ENCODE measurements at regions not wholly inside any gene's neighbourhood (a gene's known extent, or its start where the extent isn't known, plus 50 kb on each side); places are given as distances from the start of the nearest gene placed in this dataset.

- no peak for DNase-seq
- no peaks in the 10 kb centered on the region for H3K36me3 ChIP-seq (replicated peaks; ENCODE audit: insufficient read depth, low read length)
- no peak for TF ChIP-seq EZH2 (optimal IDR thresholded peaks at IDR 0.05; ENCODE audit: low read depth, low read length)
- TF ChIP-seq EZH2phosphoT487 (IDR thresholded peaks at IDR 0.05; ENCODE audit: low read length), result no peak
- no peak for TF ChIP-seq CTCF (IDR thresholded peaks at IDR 0.05; ENCODE audit: low read length)
These were observed 430.3 kb upstream of the GOT2 start for GRCh38 chr16:59164461-59164860.

GRCh38 chr16:59163371-59164055, 429.4 kb upstream of the GOT2 start:
- Histone ChIP-seq H4K20me1 (ENCODE audit: insufficient read depth, low read length) (no peaks in the 10 kb centered on the region), H3K4me3 (ENCODE audit: low read length) (no peak overlapping the region), H3K36me3 (replicated peaks; ENCODE audit: insufficient read depth, low read length) (no peaks in the 10 kb centered on the region), H3K27me3 (replicated peaks; ENCODE audit: insufficient read depth, low read length) (no peaks in the 10 kb centered on the region), H3K9me2 (replicated peaks; ENCODE audit: insufficient read depth, low read length) (no peaks in the 10 kb centered on the region), H3F3A (ENCODE audit: insufficient read depth, low read length) (no peaks in the 10 kb centered on the region), H3K4me2 (ENCODE audit: low read depth, low read length) (no peak overlapping the region), H3K79me2 (ENCODE audit: low read length) (no peaks in the 10 kb centered on the region), H3K27ac (ENCODE audit: low read length) (no peak overlapping the region), H3K9ac (ENCODE audit: low read length) (no peak overlapping the region), H3K9me3 (replicated peaks; ENCODE audit: insufficient read depth, low read length) (no peaks in the 10 kb centered on the region), H2AFZ (ENCODE audit: low read length) (no peak overlapping the region), H3K4me1 (ENCODE audit: low read length) (no peaks in the 10 kb centered on the region)
- no peak for DNase-seq
- TF ChIP-seq EZH2phosphoT487 (IDR thresholded peaks at IDR 0.05; ENCODE audit: low read length), result no peak

More at GRCh38 chr16:59164461-59164860, 430.3 kb upstream of the GOT2 start:
- H3K9me2 ChIP-seq (replicated peaks; ENCODE audit: insufficient read depth, low read length), result no peaks in the 10 kb centered on the region
- no peak overlapping the region for H3K4me3 ChIP-seq (ENCODE audit: low read length)
- no peaks in the 10 kb centered on the region for H4K20me1 ChIP-seq (ENCODE audit: insufficient read depth, low read length)
- no peak overlapping the region for H3K9ac ChIP-seq (ENCODE audit: low read length)
- H3K27ac ChIP-seq (ENCODE audit: low read length), result no peak overlapping the region
- no peak overlapping the region for H2AFZ ChIP-seq (ENCODE audit: low read length)
- H3K79me2 ChIP-seq (ENCODE audit: low read length), result no peaks in the 10 kb centered on the region
- no peaks in the 10 kb centered on the region for H3K27me3 ChIP-seq (replicated peaks; ENCODE audit: insufficient read depth, low read length)
- no peaks in the 10 kb centered on the region for H3K9me3 ChIP-seq (replicated peaks; ENCODE audit: insufficient read depth, low read length)
- H3K4me1 ChIP-seq (ENCODE audit: low read length), result no peaks in the 10 kb centered on the region
- H3F3A ChIP-seq (ENCODE audit: insufficient read depth, low read length), result no peaks in the 10 kb centered on the region
- no peak overlapping the region for H3K4me2 ChIP-seq (ENCODE audit: low read depth, low read length)

GRCh38 chr16:59161679-59162078, 427.6 kb upstream of the GOT2 start:
- Histone ChIP-seq H2AFZ (ENCODE audit: low read length) (no peak overlapping the region), H3K4me1 (ENCODE audit: low read length) (no peaks in the 10 kb centered on the region), H3K36me3 (replicated peaks; ENCODE audit: insufficient read depth, low read length) (no peaks in the 10 kb centered on the region), H4K20me1 (ENCODE audit: insufficient read depth, low read length) (no peaks in the 10 kb centered on the region), H3K4me3 (ENCODE audit: low read length) (no peak overlapping the region), H3K79me2 (ENCODE audit: low read length) (no peaks in the 10 kb centered on the region), H3K9me3 (replicated peaks; ENCODE audit: insufficient read depth, low read length) (no peaks in the 10 kb centered on the region), H3K27ac (ENCODE audit: low read length) (no peak overlapping the region), H3K27me3 (replicated peaks; ENCODE audit: insufficient read depth, low read length) (no peaks in the 10 kb centered on the region), H3K4me2 (ENCODE audit: low read depth, low read length) (no peak overlapping the region), H3F3A (ENCODE audit: insufficient read depth, low read length) (no peaks in the 10 kb centered on the region), H3K9me2 (replicated peaks; ENCODE audit: insufficient read depth, low read length) (no peaks in the 10 kb centered on the region), H3K9ac (ENCODE audit: low read length) (no peak overlapping the region)
- TF ChIP-seq CTCF (IDR thresholded peaks at IDR 0.05; ENCODE audit: low read length) (no peak), EZH2 (optimal IDR thresholded peaks at IDR 0.05; ENCODE audit: low read depth, low read length) (no peak), EZH2phosphoT487 (IDR thresholded peaks at IDR 0.05; ENCODE audit: low read length) (no peak)
- DNase-seq, result no peak

DNA sequence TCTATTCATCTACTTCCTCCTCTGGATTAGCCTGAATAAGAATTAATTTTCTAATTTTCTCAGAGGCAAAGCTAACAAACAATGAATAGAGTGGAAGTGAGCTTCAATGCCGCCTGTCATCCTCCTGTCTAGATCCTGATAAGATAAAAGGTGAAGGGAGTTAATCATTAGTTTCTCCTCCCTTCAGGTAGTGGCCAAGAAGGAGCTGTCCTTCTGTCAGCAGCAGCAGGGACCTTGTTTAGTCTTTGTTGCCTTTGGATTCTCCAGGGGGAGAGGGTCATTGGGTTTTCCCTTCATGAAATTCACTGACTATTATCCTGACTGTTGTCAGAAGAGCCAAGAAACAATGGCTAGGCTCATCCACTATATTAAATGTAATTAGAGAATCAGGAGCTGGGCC, 420.2 kb upstream of the GOT2 start:
- no peaks in the 10 kb centered on the region for H3K79me2 ChIP-seq (ENCODE audit: low read length)
- H3K27ac ChIP-seq (ENCODE audit: low read length), result no peak overlapping the region
- no peak overlapping the region for H3K9ac ChIP-seq (ENCODE audit: low read length)
- H3K4me3 ChIP-seq (ENCODE audit: low read length), result no peak overlapping the region
- H2AFZ ChIP-seq (ENCODE audit: low read length), result no peak overlapping the region
- H3K4me1 ChIP-seq (ENCODE audit: low read length), result no peaks in the 10 kb centered on the region
- no peaks in the 10 kb centered on the region for H3K27me3 ChIP-seq (replicated peaks; ENCODE audit: insufficient read depth, low read length)
- no peaks in the 10 kb centered on the region for H3K9me3 ChIP-seq (replicated peaks; ENCODE audit: insufficient read depth, low read length)
- DNase-seq, result no peak
- no peaks in the 10 kb centered on the region for H3K9me2 ChIP-seq (replicated peaks; ENCODE audit: insufficient read depth, low read length)
- H4K20me1 ChIP-seq (ENCODE audit: insufficient read depth, low read length), result no peaks in the 10 kb centered on the region
- H3F3A ChIP-seq (ENCODE audit: insufficient read depth, low read length), result no peaks in the 10 kb centered on the region
- no peak overlapping the region for H3K4me2 ChIP-seq (ENCODE audit: low read depth, low read length)
- H3K36me3 ChIP-seq (replicated peaks; ENCODE audit: insufficient read depth, low read length), result no peaks in the 10 kb centered on the region
- TF ChIP-seq CTCF (IDR thresholded peaks at IDR 0.05; ENCODE audit: low read length) (no peak), EZH2phosphoT487 (IDR thresholded peaks at IDR 0.05; ENCODE audit: low read length) (no peak), EZH2 (optimal IDR thresholded peaks at IDR 0.05; ENCODE audit: low read depth, low read length) (no peak)
